Suppressor macrophage (primary cell): ENCODE measurements at regions not wholly inside any gene's neighbourhood (a gene's known extent, or its start where the extent isn't known, plus 50 kb on each side); places are given as distances from the start of the nearest gene placed in this dataset.

Source experiments
- DNase-seq, 4 experiments: peaks; one replicate each; pipeline ENCODE4 v3.0.0-alpha.2; 2020 to 2022

DNA sequence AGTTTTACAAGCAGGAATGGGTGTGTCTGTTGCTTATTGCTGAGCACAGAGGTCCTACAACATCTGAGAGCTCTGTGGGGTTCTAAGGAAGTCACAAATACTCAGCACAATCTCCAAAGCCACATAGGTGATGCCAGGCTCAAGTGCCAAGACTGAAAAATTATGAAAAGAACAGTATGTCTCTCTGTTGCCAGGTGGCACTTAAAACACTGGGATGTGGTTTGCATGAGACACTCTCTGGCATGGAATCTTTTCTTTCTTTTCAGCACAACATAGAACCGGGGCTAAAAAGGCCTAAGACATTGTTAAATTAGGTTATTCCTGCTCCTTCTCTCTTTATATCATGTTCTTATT, 127.3 kb upstream of the PRICKLE2 start:
- DNase-seq: no peak

DNA sequence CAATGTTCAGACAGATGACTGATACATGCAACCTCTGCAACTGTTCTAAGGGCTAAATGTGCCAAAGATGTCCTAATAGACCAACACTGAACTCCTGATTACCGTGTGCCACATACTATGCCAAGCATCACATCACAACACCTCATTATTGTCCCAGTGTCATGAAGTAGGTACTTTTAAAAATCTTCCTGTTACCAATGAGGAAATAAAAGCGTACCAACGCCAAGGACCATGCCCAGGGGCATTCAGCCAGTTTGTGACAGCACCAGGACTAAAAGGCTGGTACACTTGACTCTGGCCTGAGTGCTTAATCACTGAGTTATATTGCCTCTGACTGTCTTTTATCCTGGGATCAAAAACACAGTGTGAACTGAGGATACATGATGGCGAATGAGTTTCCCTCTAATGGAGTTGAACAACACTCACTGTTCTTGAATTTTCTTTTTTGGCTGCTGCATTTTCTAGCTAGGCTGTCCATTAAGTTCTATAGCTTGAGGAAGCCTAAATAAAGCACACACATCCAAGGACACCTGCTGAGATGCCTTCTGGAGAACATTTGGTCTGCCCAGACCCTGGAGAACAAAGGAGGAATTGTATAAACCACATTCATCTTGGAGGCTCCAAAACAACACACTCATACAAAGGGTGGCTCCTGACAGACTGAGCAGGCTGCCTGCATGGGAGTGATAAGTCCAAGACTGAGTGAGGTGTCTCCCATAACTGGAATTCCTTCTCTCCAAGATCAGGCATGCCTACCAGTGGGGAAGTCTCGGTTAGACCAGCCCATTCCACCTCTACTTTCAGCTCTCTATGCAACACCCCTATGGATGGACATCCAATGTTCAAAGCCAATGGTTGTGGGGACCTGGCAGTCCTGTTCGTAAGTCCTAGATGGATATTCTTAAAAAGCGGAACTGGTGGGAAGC, 126.7 kb upstream of the PRICKLE2 start:
- DNase-seq: no peak

DNA sequence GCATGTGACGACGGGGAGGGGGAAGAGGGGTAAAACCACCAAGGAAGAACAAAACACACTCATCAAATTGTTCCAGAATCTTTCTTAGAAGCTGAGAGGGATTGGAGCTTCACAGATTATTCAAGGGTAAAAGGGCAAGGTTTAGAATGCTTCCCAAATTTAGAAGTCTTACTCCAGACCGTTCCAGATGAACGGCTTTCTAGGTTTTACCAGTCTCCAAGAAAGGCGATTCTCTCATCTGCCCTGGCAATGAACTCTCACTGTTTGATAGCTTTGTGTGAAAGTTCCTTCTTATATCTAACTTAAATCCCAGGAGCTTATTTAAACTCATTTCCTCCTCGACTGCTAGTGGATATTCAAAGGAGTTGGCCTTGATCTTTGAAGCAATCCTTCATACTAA, 124.3 kb upstream of the PRICKLE2 start:
- DNase-seq: no peak

DNA sequence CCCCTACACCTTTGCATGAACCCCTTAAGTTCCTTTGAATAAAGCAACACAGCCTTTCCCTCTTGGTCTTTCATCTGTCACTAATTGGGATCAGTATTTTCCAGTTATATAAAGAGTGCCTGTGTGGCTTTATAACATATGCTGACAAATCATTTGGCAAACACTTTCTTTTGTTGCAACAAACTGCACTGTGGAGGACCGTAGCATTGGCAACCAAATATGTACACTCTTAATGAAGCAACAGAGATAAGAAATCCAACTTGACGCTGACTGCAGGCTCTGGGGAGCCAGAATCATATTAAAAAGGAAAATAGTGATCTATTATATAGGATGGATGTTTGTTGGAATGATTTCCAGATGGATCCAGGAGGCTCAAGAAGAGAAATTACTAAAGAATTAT, 120.1 kb upstream of the PRICKLE2 start:
- no peak for DNase-seq

DNA sequence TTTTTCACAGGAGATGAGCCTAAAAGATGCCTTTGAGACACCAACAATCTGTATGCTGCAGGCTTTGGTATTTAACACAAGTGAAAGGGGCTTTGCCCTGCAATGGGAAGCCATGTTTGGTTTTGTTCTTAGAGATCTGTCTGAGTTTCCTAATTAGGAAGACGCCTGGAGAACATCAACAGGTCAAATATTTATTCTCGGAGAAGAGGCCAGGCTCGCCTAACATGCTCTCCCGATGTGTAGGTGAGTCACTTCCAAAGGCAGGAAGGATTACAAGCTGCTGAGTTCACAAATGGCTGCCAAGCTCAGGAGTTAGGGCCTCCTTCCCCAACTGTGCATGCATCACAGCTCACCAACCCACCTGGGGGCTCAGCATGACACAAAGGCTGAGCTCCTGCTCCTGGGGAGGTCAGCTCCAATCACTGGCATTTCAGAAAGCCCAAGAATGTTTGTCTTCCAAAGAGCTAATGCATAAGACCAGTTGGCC, 119.5 kb upstream of the PRICKLE2 start:
- no peak for DNase-seq

DNA sequence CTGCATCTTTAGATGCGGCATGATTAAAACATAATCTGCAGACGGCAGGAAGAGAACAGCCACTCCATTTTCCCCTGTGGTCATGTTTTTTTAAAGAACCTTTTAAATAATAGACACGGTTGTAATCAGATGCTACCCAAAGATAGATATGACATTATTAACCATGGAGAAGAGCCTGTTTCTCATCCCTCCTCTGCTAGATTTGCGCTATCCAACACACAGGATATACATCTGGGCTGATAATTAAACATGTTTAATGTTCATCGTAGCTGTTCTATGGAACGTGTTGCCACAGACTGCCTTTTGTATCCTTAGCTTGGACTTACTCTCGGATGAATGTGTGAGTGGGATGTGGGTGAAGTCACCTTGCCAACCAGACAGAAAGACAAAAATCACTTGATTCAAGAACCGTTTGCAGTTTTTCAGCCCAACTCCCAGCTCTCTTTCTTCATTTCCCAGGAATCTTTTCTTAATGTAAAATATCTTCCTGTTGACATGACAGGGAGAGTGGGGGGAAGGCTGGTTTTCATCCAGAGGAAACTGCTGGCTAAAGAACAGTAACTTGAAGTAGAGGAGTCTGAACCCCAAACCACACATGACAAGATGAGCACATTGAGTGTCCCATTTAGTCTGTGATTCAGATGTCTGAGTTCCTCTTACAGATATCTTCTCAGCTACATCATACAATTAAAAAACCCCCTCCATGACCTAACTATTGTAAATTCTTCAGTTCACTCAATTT, 118.6 kb upstream of the PRICKLE2 start:
- DNase-seq: no peak

DNA sequence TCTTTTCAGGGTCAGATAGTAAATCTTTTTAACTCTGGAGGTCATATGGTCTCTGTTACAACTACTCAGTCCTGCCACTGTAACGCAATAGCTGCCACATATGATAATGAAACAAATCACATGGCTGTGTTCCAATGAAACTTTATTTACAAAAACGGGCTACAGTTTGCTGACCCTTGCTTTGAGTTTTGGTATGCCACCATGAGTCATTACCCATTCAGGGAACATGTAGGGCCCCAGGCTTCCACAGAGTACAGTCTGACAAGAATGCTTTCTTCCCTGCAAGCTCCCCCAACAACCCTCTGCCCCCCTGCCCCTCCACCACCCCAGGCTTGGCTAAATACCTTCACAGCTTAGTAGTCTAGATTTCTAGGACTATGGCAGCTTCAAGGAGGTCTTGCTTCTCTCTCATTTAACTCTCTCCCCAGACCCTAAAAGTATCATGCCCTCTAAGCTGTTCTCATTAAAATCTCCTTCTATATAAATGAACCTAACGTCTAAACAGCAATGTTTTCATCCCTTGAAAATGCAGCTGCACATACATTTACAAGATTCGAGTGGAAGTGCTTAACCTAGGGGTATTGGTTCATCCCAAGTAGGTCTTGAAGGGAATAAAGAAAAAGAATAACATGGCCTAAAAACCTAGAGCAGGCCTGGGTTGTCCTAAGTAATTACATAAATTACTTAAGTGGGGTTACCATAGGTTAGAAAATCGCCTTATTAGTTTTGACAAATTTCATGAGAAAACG, 117.8 kb upstream of the PRICKLE2 start:
- DNase-seq: no peak

DNA sequence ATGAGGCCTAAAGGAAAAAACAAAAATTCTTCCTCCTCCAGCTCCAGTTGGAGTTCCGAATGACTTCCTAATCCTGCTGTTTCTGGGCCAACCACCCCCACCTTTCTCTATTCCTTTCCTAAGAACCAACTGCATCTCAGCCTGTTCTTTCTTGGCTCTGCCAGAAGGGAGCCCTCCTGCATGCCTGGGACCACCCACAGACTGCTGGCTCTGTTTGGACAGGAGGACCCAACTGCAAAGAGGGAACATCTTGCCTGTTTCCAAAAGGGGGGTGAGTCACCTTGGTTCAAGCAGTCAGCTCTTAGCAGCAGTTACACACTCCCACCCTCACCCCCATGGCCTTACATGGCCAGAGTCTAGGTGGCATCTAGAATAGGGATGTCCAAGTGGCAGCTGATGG, 116.0 kb upstream of the PRICKLE2 start:
- DNase-seq: no peak

DNA sequence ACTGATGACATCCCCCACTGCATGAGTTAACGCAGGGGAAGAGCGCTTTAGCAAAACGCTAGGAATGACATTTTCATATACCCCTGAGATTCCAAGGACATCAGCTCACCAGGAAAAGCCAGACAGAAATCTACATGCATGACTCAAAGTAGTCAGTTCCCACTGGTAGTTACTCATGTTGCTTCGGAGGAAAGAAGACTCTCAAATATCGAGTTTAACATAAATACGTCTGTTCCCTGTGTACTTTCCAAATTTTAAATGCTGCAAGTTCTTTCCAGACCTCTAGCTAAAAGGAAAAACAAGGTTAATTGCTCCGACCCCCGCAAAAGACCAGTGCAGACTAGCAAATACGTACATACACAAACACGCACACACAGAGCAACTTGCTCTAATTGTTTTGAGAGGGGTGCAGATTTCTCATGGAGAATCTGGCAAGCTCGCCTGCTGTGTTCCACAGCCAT, 115.4 kb upstream of the PRICKLE2 start:
- no peak for DNase-seq

DNA sequence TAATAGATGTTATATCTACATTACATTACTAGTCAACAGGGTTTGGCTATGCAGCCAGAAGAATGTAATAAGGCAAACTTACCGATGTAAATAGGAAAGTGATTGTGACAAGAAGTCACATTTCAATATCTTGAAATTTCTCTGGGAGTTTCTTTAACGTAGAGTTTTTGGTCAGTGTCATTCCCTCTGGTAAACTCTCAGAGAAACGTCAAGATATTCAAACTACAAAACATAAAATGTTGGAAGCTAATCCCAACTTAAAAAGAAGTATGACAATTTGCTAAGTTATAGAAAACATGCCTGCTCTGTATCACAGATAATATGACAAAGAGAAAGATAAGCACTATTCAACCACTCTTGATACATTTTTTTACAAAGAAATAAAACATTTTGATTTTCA, 111.2 kb upstream of the PRICKLE2 start:
- DNase-seq: no peak

DNA sequence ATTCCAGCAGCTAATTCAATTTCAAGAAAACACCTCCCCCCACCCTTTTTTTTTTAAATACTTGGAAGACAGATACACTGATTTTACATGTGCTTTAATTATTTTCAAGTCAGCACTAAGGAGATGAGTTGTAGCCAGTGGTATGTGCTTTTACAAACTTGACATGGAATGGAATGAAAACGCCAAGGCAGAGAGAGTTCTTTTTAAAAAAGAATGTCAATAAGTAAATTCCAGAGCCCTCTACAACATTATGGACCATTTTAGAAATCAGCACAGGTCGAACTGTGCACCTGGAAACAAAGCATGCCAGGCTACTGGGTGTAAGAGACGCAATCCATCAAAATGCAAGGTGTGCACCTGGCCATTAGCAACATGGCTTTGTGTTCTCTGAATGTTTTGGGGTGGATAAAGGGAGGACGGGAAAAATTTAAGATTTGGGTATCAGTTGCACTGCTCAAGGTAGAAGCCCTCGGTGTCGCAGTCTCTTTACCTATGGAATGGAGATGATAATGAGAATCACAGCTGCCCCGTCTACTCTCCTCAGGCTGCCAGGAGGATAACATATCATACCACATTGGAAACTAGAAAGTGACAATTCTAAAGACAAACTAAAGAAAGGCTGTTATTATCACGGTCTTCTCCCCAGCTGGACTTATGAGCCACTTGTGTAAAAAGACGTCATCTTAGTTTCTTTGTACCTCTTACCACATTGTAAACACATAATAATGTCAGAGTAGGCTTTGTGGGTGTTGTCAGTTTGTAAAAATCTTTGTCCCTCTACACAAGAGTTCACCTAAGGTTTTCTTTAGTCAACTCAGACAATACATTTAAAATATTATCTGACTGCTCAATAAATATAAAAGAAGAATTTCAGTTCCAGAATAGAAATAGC, 107.4 kb upstream of the PRICKLE2 start:
- DNase-seq: no peak

DNA sequence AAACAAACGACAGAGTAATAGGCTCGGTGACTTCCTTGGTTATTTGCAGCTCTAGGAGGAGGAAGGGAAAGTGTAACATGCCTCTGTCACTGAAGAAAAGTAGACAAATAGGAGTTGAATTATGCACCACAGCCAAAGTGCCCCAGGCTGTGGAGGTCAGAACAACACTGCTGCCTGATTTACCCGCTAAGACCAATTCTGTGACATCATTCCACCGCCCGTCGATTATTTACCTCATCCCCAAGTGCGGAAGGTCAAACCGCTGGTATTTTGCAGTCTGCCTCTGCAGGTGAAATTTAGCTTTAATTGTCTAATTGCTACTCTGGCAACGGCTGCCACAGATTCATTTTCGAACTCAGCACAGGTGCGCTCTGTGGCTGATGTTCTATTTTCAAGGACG, 106.3 kb upstream of the PRICKLE2 start:
- DNase-seq: no peak

DNA sequence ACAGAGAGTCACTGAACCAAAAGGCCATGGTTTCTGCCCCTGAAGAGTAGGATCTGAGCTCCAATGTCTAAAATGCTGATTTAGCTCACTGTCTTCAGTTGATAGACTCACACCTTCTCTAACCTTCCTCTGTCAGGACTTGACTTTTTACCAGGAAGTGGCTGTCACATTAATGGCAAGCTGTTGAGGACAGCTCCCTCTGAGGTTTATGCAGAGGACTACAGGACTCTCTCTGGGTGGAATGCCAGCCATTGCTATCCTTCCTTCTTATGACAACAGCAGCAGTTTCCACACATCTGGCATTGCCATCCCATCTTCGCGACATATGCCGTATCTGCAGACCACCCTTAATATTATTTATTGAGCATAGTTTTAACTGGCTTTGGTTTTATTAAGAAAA, 103.8 kb upstream of the PRICKLE2 start:
- no peak for DNase-seq

DNA sequence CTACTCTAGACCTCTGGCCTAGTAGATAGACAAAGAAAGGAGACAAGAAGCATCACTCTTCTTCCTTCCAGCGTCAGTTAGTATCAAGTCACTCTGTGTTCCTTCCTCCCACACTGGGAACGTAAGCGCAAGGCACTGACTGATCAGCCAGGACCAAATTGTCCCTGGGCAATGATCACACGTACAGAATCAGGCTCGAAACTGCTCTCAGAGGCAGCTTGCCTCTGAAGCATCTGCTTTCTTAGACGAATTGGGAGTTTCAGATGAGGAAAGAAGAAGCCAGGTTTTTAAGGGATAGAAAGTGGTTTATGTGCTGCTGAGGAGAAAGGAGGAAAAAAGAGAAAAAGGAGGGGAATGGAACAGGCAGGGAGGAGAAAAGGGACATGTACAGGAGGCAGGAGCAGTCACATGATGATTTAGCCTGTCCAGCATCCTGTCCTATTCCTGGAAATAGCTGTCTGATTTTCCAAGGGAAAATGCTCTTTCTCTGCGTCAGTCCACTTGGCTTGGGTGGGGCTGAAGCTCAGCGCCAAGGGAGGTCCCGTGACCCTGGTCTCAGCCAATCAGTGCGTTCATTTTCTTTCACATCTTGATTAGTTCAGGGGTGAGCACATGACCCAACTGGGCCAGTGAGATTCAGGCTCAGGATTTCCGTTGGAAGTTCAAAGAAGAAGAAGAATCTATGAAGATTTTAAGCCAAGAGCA, 102.0 kb upstream of the PRICKLE2 start:
- DNase-seq: no peak

DNA sequence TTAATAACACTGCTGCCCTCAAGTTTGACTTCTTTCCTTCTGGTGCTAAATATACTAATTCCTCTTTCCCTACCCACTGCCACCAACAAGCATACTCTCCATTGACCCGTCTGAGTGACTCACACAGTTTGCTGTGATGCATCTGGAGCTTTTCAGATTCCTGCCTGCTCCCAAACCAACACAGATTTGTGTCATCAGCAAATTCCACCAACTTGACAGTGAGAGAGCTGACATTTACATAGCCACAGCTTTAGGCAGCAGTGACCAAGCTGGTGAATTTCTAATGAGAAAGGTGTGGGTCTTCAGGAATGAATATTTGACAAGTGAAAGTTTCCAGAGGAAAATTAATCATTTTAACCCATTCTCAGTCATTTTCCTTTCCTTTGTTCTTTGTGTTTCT, 96.5 kb upstream of the PRICKLE2 start:
- peak in 2 of 4 experiments; percentile 1 to 16 for DNase-seq

DNA sequence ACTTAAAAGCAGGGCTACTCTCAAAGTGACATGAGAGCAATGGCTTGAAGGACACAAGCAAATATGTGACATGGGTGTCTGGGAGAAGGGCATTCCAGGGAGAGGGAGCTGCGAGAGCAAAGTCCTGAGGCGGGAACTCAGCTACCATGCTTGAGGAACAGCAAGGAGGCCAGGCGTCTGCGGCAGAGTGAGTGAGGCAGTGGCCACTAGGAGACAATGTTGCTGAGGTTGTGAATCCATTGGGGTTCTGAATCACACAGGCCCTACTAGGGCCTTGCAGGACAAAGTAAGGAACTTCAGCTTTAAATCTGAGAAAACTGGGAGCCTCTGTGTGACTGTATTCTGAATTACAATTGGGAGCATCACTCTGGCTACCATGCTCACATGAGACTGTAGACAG, 94.1 kb upstream of the PRICKLE2 start:
- DNase-seq: no peak

DNA sequence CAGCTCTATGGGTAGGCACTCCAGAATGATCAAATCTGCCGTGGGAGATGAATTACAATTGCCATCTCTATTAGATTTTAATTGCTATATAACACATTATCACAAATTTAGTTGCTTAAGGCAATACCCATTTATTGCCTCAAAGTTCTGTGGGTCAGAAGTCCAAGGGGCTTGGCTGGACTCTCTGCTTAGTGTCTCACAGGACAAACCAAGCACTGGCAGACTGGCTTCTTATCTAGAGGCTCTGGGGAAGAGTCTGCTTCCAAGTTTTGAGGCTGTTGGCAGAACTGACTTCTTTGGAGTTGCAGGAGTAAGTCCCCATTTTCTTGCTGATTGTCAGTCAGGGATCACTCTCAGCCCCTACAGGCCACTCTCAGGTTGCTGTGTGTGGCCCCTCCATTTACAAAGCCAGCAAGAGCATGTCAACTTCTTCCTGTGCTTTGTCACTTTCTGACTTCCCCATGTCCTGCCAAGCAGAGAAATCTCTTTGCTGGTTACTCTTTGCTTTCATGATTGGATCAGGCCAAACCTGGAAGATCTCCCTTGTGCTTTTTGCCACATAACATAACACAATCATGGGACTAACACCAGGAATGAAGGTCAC, 93.5 kb upstream of the PRICKLE2 start:
- no peak for DNase-seq

DNA sequence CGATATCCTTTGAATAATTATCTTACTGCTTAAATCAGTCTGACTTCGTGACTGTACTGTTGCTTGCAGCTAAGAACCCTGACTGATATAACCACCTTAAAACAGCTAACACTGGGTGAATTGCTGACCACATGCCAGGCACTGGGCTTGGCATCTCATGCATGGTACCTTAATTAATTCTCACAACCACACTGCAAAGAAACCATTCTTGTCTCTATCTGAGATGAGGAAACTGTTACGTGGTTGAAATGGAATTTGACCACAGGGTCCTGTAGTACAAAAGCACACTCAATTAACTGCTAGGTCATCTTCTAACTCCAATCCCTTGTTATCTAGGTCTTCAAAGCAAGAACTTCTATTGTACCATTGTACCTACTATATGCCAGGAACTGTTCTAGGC, 92.7 kb upstream of the PRICKLE2 start:
- DNase-seq: no peak

DNA sequence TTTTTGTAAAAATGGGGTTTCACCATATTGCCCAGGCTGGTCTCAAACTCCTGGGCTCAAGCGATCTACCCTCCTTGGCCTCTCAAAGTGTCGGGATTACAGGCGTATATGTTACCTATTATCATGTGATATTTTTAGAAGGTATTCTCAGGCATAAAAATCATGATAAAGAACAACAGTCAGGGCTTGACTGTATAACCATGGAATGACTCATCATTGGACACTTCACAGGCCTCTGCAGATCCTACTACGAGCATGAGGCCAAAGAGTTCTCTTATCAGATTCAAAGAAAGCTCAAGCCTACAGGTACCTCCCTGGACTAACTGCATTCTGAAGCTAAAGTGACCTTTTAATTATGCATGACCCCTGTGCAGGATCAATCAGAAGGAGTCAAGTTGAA, 91.7 kb upstream of the PRICKLE2 start:
- DNase-seq: no peak

DNA sequence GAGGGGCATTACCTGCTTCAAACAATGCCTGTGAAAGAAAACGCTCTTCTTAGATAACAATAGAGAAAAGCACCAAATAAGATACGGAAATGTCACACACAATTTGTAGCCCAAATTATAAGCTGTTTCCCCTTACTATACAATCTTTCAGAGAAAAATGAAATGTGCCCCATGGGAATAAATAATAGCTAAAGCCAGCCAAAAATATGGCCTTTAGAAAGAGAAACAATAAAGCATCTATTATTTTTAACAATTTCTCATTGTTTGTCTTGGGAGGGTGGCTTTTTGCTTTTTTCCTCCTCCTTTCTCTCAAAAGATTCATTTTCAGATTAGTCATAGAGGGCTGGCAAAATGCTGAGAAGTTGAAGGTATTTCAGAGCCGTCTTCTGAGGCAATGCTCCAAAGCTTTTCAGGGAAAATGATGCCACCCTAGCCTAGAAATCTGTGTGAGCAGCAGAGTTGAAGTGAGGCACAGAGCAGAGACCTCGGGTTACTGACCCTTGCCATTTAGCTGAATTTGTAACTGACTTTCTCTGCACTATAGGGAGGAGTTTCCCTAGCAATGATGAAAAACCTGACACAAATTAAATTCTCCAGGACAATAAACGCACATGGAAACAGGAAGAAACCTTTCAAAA, 86.3 kb upstream of the PRICKLE2 start:
- DNase-seq: no peak
